PC-9 (cell line): ENCODE measurements at regions not wholly inside any gene's neighbourhood (a gene's known extent, or its start where the extent isn't known, plus 50 kb on each side); places are given as distances from the start of the nearest gene placed in this dataset.

Experiments used
- BruUV-seq: library from RNA; stranded (reverse); fragments of 400-500 nt; replicated peaks from 2 replicates; lab custom pipeline; 2021; lab: Mats Ljungman, UMichigan
- CTCF ChIA-PET: fragments of 300-600 bp; sonication (Branson Sonifier 250); formaldehyde crosslinking; loops from one replicate; lab custom pipeline; 2022; ENCODE audit warnings: antibody characterized with exemption; lab: Charles Lee
- POLR2A ChIA-PET: fragments of 300-600 bp; sonication (Branson Sonifier 250); formaldehyde crosslinking; loops from one replicate; lab custom pipeline; 2022; ENCODE audit warnings: antibody characterized with exemption; ENCODE audit not compliant: unreplicated experiment; lab: Charles Lee
- DNase-seq, 2 experiments: peaks; one replicate each; pipeline versions ENCODE4 v3.0.0 to v3.0.0-alpha.2; 2015 to 2022; ENCODE audit warnings: mixed read lengths in 1 of 2
- H2AFZ ChIP-seq: fragments of 200-600 bp; sonication (generic); 2 replicates; pipeline ENCODE4 v1.8.1; 2017; ENCODE audit warnings: antibody characterized with exemption
- H3F3A ChIP-seq: fragments of 200-600 bp; sonication (generic); 2 replicates; pipeline ENCODE4 v1.8.1; 2017; ENCODE audit warnings: antibody characterized with exemption, mild to moderate bottlenecking, low read depth; ENCODE audit not compliant: insufficient read depth
- H3K27ac ChIP-seq: fragments of 200-600 bp; sonication (generic); 2 replicates; pipeline ENCODE4 v1.6.1; 2016; ENCODE audit warnings: mixed run types
- H3K27me3 ChIP-seq: fragments of 200-600 bp; sonication (generic); 2 replicates; pipeline ENCODE4 v1.6.1; 2016; ENCODE audit warnings: low read depth, mixed run types; ENCODE audit not compliant: insufficient read depth
- H3K36me3 ChIP-seq: fragments of 200-600 bp; sonication (generic); 2 replicates; pipeline ENCODE4 v1.6.1; 2016; ENCODE audit warnings: low read depth, mixed run types
- H3K4me1 ChIP-seq: fragments of 200-600 bp; sonication (generic); replicated peaks from 2 replicates; pipeline ENCODE4 v1.6.1; 2016; ENCODE audit warnings: mixed run types; ENCODE audit not compliant: insufficient read depth
- H3K4me2 ChIP-seq: fragments of 200-600 bp; sonication (generic); 2 replicates; pipeline ENCODE4 v1.6.1; 2017; ENCODE audit warnings: mixed run types
- H3K4me3 ChIP-seq: fragments of 200-600 bp; sonication (generic); 2 replicates; pipeline ENCODE4 v1.6.1; 2016; ENCODE audit warnings: mixed run types
- H3K79me2 ChIP-seq: fragments of 200-600 bp; sonication (generic); 2 replicates; pipeline ENCODE4 v1.6.1; 2017; ENCODE audit warnings: low read depth, mixed run types
- H3K9me2 ChIP-seq: fragments of 200-600 bp; sonication (generic); 2 replicates; pipeline ENCODE4 v1.8.1; 2017; ENCODE audit warnings: mild to moderate bottlenecking; ENCODE audit not compliant: insufficient read depth
- H3K9me3 ChIP-seq: fragments of 200-600 bp; sonication (generic); 2 replicates; pipeline ENCODE4 v1.8.1; 2016; ENCODE audit warnings: low read depth; ENCODE audit not compliant: insufficient read depth
- H4K20me1 ChIP-seq: fragments of 200-600 bp; sonication (generic); 2 replicates; pipeline ENCODE4 v1.8.1; 2017; ENCODE audit not compliant: insufficient read depth
- EZH2 ChIP-seq: fragments of 200-600 bp; sonication (generic); IDR thresholded peaks from 2 replicates; pipeline ENCODE4 v1.8.0; 2017; ENCODE audit warnings: antibody characterized with exemption, low read depth
- intact Hi-C: fragments of 100-400 bp; cut with micrococcal nuclease; formaldehyde crosslinking; loops from one replicate; pipeline ENCODE4 v1.10.0; 2022; ENCODE audit not compliant: unreplicated experiment
- TF ChIP-seq, protein P1 (sequence below): fragments of 200-600 bp; sonication (generic); conservative IDR thresholded peaks from 2 replicates; pipeline ENCODE4 v1.6.1; 2017; ENCODE audit warnings: mixed run types, antibody characterized with exemption, mild to moderate bottlenecking, moderate library complexity

GRCh38 chr2:238518172-238518820 lies 91.6 kb downstream of the ASB1 start:
- no peak overlapping the region for H3K4me2 ChIP-seq
- POLR2A ChIA-PET = no interaction called here
- BruUV-seq = no TSS peak

DNA sequence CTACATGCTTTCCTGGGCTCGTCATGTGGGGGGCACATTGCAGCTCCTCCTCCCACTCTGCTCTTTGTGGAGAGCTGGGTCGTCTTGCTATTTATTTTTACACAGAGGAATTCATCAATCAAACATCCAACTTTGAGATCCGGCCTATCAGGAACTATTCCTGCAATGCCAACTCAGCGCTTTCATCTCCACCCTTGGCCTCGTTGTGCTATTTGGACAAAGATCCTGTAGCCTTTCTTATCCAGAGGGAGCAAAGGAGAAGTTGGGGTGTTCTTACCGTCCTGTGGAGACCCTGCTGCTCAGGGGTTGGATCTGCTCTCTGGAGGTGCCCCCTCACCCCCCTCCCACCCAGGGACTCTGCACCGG lies 92.1 kb downstream of the ASB1 start:
- H3K27me3 ChIP-seq = peaks cover 64% of the 10 kb centered on the region
- ChIA-PET CTCF (no interaction called here), POLR2A (no interaction called here)
- no peaks in the 10 kb centered on the region for H4K20me1 ChIP-seq
- H3K79me2 ChIP-seq = no peaks in the 10 kb centered on the region
- BruUV-seq = no TSS peak
- H3F3A ChIP-seq = no peaks in the 10 kb centered on the region
- TF ChIP-seq, protein P1, sequence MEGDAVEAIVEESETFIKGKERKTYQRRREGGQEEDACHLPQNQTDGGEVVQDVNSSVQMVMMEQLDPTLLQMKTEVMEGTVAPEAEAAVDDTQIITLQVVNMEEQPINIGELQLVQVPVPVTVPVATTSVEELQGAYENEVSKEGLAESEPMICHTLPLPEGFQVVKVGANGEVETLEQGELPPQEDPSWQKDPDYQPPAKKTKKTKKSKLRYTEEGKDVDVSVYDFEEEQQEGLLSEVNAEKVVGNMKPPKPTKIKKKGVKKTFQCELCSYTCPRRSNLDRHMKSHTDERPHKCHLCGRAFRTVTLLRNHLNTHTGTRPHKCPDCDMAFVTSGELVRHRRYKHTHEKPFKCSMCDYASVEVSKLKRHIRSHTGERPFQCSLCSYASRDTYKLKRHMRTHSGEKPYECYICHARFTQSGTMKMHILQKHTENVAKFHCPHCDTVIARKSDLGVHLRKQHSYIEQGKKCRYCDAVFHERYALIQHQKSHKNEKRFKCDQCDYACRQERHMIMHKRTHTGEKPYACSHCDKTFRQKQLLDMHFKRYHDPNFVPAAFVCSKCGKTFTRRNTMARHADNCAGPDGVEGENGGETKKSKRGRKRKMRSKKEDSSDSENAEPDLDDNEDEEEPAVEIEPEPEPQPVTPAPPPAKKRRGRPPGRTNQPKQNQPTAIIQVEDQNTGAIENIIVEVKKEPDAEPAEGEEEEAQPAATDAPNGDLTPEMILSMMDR = no peak
- TF ChIP-seq EZH2 = no peak
- H3K27ac ChIP-seq = no peak overlapping the region
- intact Hi-C loops = no loop called here
- no peaks in the 10 kb centered on the region for H3K9me2 ChIP-seq
- H3K36me3 ChIP-seq = no peaks in the 10 kb centered on the region
- no peaks in the 10 kb centered on the region for H3K4me1 ChIP-seq
- H3K4me3 ChIP-seq = no peak overlapping the region
- H2AFZ ChIP-seq = no peak overlapping the region
- no peak for DNase-seq
- peaks cover 13% of the 10 kb centered on the region for H3K9me3 ChIP-seq
- H3K4me2 ChIP-seq = no peak overlapping the region

More at GRCh38 chr2:238518172-238518820, 91.6 kb downstream of the ASB1 start:
- Histone ChIP-seq H3K36me3 (no peaks in the 10 kb centered on the region), H3K4me1 (no peaks in the 10 kb centered on the region), H3K4me3 (no peak overlapping the region), H3K9me2 (no peaks in the 10 kb centered on the region), H3K9me3 (peaks cover 13% of the 10 kb centered on the region), H3K79me2 (no peaks in the 10 kb centered on the region), H2AFZ (no peak overlapping the region), H3K27ac (no peak overlapping the region), H4K20me1 (no peaks in the 10 kb centered on the region), H3K27me3 (peaks cover 63% of the 10 kb centered on the region), H3F3A (no peaks in the 10 kb centered on the region)
- intact Hi-C loops = no loop called here
- DNase-seq = no peak
- CTCF ChIA-PET = interaction anchor here (1.0 kb wide), 1 partner anchor 267 kb away, joined by 5 read pairs; no protein-coding TSS in a partner anchor
- TF ChIP-seq, protein P1 = no peak
- TF ChIP-seq EZH2 = no peak

DNA sequence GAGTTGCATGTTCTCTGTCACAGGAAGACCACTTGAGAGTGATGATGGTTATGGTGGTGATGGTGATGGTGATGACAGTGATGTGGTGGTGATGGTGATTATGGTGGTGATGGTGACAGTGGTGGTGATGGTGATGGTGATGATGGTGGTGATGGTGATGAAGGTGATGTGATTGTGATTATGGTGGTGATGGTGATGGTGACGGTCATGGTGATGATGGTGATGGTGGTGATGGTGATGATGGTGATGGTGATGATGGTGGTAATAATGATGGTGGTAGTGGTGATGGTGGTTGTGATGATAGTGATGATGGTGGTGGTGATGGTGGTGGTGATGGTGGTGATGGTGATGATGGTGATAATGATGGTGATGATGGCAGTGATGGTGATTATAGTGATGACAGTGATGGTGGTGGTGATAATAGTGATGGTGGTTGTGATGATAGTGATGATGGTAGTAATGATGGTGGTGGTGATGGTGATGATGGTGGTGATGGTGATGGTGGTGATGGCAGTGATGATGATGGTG lies 93.7 kb downstream of the ASB1 start:
- Histone ChIP-seq H3K9me2 (no peaks in the 10 kb centered on the region), H3K36me3 (no peaks in the 10 kb centered on the region), H3K27ac (no peak overlapping the region), H3F3A (no peaks in the 10 kb centered on the region), H3K9me3 (peaks cover 13% of the 10 kb centered on the region), H4K20me1 (no peaks in the 10 kb centered on the region), H3K4me1 (no peaks in the 10 kb centered on the region), H3K79me2 (no peaks in the 10 kb centered on the region), H3K4me3 (no peak overlapping the region), H2AFZ (no peak overlapping the region), H3K27me3 (peaks cover 80% of the 10 kb centered on the region), H3K4me2 (no peak overlapping the region)
- no TSS peak for BruUV-seq
- intact Hi-C loops = no loop called here
- TF ChIP-seq, protein P1 = no peak
- TF ChIP-seq EZH2 = no peak
- POLR2A ChIA-PET = no interaction called here
- DNase-seq = no peak
- CTCF ChIA-PET = no interaction called here
